Neutrophil (primary cell): ENCODE measurements at regions not wholly inside any gene's neighbourhood (a gene's known extent, or its start where the extent isn't known, plus 50 kb on each side); places are given as distances from the start of the nearest gene placed in this dataset.

Source experiments
- H3K27ac ChIP-seq: fragments of 200-600 bp; sonication (generic); 2 replicates; pipeline ENCODE4 v1.5.1; 2016; ENCODE audit warnings: mild to moderate bottlenecking, moderate library complexity
- H3K27me3 ChIP-seq: fragments of 200-600 bp; sonication (generic); 2 replicates; pipeline ENCODE4 v1.6.0; 2016; ENCODE audit warnings: mild to moderate bottlenecking
- H3K36me3 ChIP-seq: fragments of 200-600 bp; sonication (generic); 2 replicates; pipeline ENCODE4 v1.5.1; 2017
- H3K4me1 ChIP-seq, 2 experiments: fragments of 200-600 bp in 1 of 2; sonication (generic) in 1 of 2; 1 replicate in 1 of 2; 2 replicates in 1 of 2; pipeline versions ENCODE4 v1.5.1 to v1.6.1; 2013 to 2016; ENCODE audit warnings: low read depth in 1 of 2, low read length in 1 of 2, mild to moderate bottlenecking in 1 of 2, moderate library complexity in 1 of 2; ENCODE audit not compliant: control insufficient read depth in 1 of 2, insufficient read depth in 1 of 2
- H3K4me3 ChIP-seq, 2 experiments: fragments of 200-600 bp in 1 of 2; sonication (generic) in 1 of 2; 1 replicate in 1 of 2; 2 replicates in 1 of 2; pipeline ENCODE4 v1.5.1; 2013 to 2016; ENCODE audit warnings: low read depth in 1 of 2, low read length in 1 of 2, mild to moderate bottlenecking in 1 of 2, moderate library complexity in 1 of 2
- H3K9me3 ChIP-seq: fragments of 200-600 bp; sonication (generic); 2 replicates; pipeline ENCODE4 v1.5.1; 2016
- TF ChIP-seq, protein P1 (sequence below): fragments of 200-600 bp; sonication (generic); IDR thresholded peaks from 2 replicates; pipeline ENCODE4 v1.5.1; 2016; ENCODE audit warnings: antibody characterized with exemption

- no peak overlapping the region for H3K27ac ChIP-seq
- no peak overlapping the region for H3K4me3 ChIP-seq
- no peaks in the 10 kb centered on the region for H3K27me3 ChIP-seq
- H3K4me1 ChIP-seq, result no peaks in the 10 kb centered on the region
- H3K9me3 ChIP-seq, result no peaks in the 10 kb centered on the region
- H3K36me3 ChIP-seq, result no peaks in the 10 kb centered on the region
- TF ChIP-seq, protein P1, sequence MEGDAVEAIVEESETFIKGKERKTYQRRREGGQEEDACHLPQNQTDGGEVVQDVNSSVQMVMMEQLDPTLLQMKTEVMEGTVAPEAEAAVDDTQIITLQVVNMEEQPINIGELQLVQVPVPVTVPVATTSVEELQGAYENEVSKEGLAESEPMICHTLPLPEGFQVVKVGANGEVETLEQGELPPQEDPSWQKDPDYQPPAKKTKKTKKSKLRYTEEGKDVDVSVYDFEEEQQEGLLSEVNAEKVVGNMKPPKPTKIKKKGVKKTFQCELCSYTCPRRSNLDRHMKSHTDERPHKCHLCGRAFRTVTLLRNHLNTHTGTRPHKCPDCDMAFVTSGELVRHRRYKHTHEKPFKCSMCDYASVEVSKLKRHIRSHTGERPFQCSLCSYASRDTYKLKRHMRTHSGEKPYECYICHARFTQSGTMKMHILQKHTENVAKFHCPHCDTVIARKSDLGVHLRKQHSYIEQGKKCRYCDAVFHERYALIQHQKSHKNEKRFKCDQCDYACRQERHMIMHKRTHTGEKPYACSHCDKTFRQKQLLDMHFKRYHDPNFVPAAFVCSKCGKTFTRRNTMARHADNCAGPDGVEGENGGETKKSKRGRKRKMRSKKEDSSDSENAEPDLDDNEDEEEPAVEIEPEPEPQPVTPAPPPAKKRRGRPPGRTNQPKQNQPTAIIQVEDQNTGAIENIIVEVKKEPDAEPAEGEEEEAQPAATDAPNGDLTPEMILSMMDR, result no peak
These were observed 194.0 kb downstream of the IPO8 start for GRCh38 chr12:30501718-30502117.

DNA sequence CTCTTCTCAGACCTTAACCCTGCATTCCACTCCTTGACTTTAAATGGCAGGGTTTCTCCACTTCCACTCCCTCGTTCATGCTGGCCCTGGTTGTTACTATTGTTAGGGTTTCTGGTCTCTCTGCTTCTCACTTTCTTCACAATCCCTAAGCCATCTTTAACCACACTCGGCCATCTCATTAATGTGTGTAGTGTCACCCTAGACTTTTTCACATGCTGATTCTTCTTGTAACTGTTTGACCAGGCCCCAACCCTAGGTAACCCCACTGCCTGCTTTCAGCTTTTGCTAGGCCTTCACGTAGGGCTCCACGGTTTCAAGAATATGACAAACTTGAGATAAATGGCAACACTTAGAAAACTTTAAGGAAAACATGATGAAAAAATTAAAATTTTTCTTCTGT, 195.1 kb downstream of the IPO8 start:
- Histone ChIP-seq H3K9me3 (no peaks in the 10 kb centered on the region), H3K27me3 (no peaks in the 10 kb centered on the region), H3K4me1 (no peaks in the 10 kb centered on the region), H3K4me3 (no peak overlapping the region), H3K27ac (no peak overlapping the region), H3K36me3 (no peaks in the 10 kb centered on the region)
- TF ChIP-seq, protein P1, result no peak

DNA sequence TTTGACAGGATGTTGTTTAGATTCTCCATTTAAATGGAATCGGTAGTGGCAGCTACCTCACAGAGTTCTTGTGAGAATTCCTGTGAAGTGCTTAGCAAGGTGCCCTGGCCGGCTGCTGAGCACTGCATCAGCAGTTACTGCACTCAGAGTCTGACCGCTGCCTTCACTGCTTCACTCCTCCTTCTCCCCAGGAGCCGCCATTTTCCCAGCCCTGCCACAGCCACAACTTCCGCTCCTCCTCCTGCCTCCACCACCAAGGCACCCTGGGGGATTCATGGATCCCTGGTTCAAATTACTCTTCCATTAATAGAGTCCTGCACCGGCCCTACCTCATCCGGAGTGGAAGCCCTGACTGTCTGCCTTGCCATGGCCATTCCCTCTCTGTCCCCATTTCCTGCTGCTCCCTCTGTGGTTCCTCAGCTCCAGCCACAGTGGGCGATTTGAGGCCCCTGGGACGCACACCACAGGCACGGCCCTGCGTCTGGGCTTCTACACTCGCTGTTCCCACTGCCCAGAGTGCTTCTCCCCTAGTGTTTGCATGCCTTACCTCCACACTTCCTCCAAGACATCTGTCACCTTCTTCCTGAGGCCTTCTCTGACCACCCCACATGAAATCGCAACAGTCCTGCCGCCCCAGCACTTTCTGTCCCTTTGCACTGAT, 210.3 kb downstream of the IPO8 start:
- no peaks in the 10 kb centered on the region for H3K36me3 ChIP-seq
- no peak overlapping the region for H3K27ac ChIP-seq
- H3K4me1 ChIP-seq, result no peaks in the 10 kb centered on the region
- TF ChIP-seq, protein P1, result no peak
- no peaks in the 10 kb centered on the region for H3K9me3 ChIP-seq
- no peaks in the 10 kb centered on the region for H3K27me3 ChIP-seq
- no peak overlapping the region for H3K4me3 ChIP-seq

DNA sequence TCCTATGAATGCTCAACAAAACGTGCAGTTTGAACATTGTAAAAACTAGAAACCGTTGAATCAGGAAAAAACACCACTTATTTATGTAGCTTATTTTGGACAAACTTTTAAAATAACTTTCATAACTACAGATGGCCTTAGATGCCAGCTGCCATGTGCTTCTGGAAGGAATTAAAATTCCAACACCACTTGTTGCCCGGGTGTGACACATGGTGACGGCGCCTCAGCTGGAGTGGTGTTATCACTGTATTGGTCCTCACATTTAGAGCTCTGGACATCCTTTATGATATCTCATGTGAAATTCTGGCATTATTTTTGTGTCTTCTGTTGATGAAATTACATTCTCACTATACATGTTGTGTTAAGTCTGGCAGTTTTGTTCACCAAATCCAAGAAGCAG, 211.0 kb downstream of the IPO8 start:
- no peaks in the 10 kb centered on the region for H3K9me3 ChIP-seq
- H3K36me3 ChIP-seq, result no peaks in the 10 kb centered on the region
- H3K4me1 ChIP-seq, result no peaks in the 10 kb centered on the region
- H3K27ac ChIP-seq, result no peak overlapping the region
- no peaks in the 10 kb centered on the region for H3K27me3 ChIP-seq
- TF ChIP-seq, protein P1, result no peak
- no peak overlapping the region for H3K4me3 ChIP-seq

- Histone ChIP-seq H3K27ac (no peak overlapping the region), H3K4me1 (no peaks in the 10 kb centered on the region), H3K27me3 (no peaks in the 10 kb centered on the region), H3K36me3 (no peaks in the 10 kb centered on the region), H3K9me3 (no peaks in the 10 kb centered on the region), H3K4me3 (no peak overlapping the region)
- TF ChIP-seq, protein P1, result no peak
These were observed 213.0 kb downstream of the IPO8 start for GRCh38 chr12:30482650-30483049.
